PC-3 (cell line): ENCODE measurements at regions not wholly inside any gene's neighbourhood (a gene's known extent, or its start where the extent isn't known, plus 50 kb on each side); places are given as distances from the start of the nearest gene placed in this dataset.

Source experiments
- ATAC-seq: fragments of 200-7000 bp; cut with Tn5 transposase; 2 replicates; pipeline ENCODE4 v1.9.1; 2020; ENCODE audit warnings: mild to moderate bottlenecking, moderate library complexity
- BruUV-seq: library from RNA; stranded (reverse); fragments of 400-500 nt; replicated peaks from 2 replicates; lab custom pipeline; 2021; lab: Mats Ljungman, UMichigan
- CTCF ChIA-PET: fragments of 300-600 bp; sonication (Branson Sonifier 250); formaldehyde crosslinking; loops from one replicate; lab custom pipeline; 2022; ENCODE audit warnings: antibody characterized with exemption; lab: Charles Lee
- POLR2A ChIA-PET: fragments of 300-600 bp; sonication (Branson Sonifier 250); formaldehyde crosslinking; loops from one replicate; lab custom pipeline; 2022; ENCODE audit warnings: antibody characterized with exemption; ENCODE audit not compliant: unreplicated experiment; lab: Charles Lee
- DNase-seq: peaks from one replicate; pipeline ENCODE4 v3.0.0-alpha.2; 2015
- H2AFZ ChIP-seq: fragments of 300-600 bp; sonication (generic); 2 replicates; pipeline ENCODE4 v1.6.0; 2016; ENCODE audit warnings: antibody characterized with exemption, low read length
- H3F3A ChIP-seq: fragments of 300-600 bp; sonication (generic); one replicate; pipeline ENCODE4 v1.6.0; 2017; ENCODE audit warnings: antibody characterized with exemption, low read length, control low read depth, mild to moderate bottlenecking; ENCODE audit not compliant: unreplicated experiment
- H3K27ac ChIP-seq: fragments of 300-600 bp; sonication (generic); 2 replicates; pipeline ENCODE4 v1.5.1; 2016; ENCODE audit warnings: mild to moderate bottlenecking, low read length
- H3K27me3 ChIP-seq: fragments of 300-600 bp; sonication (generic); 2 replicates; pipeline ENCODE4 v1.6.1; 2016; ENCODE audit warnings: low read length, mixed read lengths
- H3K36me3 ChIP-seq: fragments of 300-600 bp; sonication (generic); 2 replicates; pipeline ENCODE4 v1.6.1; 2016; ENCODE audit warnings: low read depth, mixed run types, low read length, mixed read lengths
- H3K4me1 ChIP-seq: fragments of 300-600 bp; sonication (generic); 2 replicates; pipeline ENCODE4 v1.5.1; 2016; ENCODE audit warnings: low read length; ENCODE audit not compliant: insufficient read depth
- H3K4me2 ChIP-seq: fragments of 300-600 bp; sonication (generic); 2 replicates; pipeline ENCODE4 v1.6.0; 2016; ENCODE audit warnings: low read length
- H3K4me3 ChIP-seq: fragments of 300-600 bp; sonication (generic); 2 replicates; pipeline ENCODE4 v1.5.1; 2016; ENCODE audit warnings: mild to moderate bottlenecking, low read length, mixed read lengths
- H3K79me2 ChIP-seq: fragments of 300-600 bp; sonication (generic); 2 replicates; pipeline ENCODE4 v1.6.1; 2017; ENCODE audit warnings: low read length, mixed read lengths
- H3K9ac ChIP-seq: fragments of 300-600 bp; sonication (generic); 2 replicates; pipeline ENCODE4 v1.6.0; 2016; ENCODE audit warnings: mild to moderate bottlenecking, low read length
- H3K9me2 ChIP-seq: fragments of 300-600 bp; sonication (generic); replicated peaks from 2 replicates; pipeline ENCODE4 v1.6.1; 2016; ENCODE audit warnings: mixed run types, low read length, mixed read lengths
- H3K9me3 ChIP-seq: fragments of 300-600 bp; sonication (generic); 2 replicates; pipeline ENCODE4 v1.6.1; 2016; ENCODE audit warnings: low read length, mixed read lengths
- H4K20me1 ChIP-seq: fragments of 300-600 bp; sonication (generic); 2 replicates; pipeline ENCODE4 v1.6.1; 2016; ENCODE audit warnings: low read length, mixed read lengths
- CTCF ChIP-seq: fragments of 300-600 bp; sonication (generic); conservative IDR thresholded peaks from 2 replicates; pipeline ENCODE4 v1.5.1; 2017; ENCODE audit warnings: antibody characterized with exemption, low read depth, mild to moderate bottlenecking, low read length
- EZH2 ChIP-seq: fragments of 300-600 bp; sonication (generic); IDR thresholded peaks from one replicate; pipeline ENCODE4 v1.6.1; 2017; ENCODE audit warnings: antibody characterized with exemption, mild to moderate bottlenecking, low read length; ENCODE audit not compliant: unreplicated experiment
- EZH2phosphoT487 ChIP-seq: fragments of 300-600 bp; sonication (generic); IDR thresholded peaks from 2 replicates; pipeline ENCODE4 v1.6.1; 2018; ENCODE audit warnings: mild to moderate bottlenecking, antibody characterized with exemption, low read length, borderline replicate concordance
- intact Hi-C: fragments of 100-400 bp; cut with micrococcal nuclease; formaldehyde crosslinking; loops from 2 replicates; pipeline ENCODE4 v1.9.0; 2023

DNA sequence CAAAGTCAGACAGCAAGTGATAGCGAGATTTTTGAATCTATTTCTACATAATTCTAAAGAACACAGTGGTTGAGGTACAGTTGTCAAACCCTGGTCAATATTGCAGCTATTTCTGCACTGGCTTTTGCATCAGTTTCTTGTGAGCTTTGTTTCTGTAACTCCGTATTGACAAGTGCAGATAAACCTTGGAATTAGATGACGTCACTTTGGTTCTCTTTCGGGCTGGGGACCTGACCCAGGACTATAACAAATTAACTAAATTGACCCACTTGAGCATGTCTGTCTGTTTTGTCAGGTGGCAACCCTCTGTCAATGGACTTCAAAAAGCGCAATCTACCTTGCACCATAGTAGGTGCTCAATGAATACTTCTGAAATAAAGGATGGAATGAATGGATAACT is 418.4 kb upstream of the SGCD start:
- POLR2A ChIA-PET: no interaction called here
- CTCF ChIA-PET: no interaction called here

DNA sequence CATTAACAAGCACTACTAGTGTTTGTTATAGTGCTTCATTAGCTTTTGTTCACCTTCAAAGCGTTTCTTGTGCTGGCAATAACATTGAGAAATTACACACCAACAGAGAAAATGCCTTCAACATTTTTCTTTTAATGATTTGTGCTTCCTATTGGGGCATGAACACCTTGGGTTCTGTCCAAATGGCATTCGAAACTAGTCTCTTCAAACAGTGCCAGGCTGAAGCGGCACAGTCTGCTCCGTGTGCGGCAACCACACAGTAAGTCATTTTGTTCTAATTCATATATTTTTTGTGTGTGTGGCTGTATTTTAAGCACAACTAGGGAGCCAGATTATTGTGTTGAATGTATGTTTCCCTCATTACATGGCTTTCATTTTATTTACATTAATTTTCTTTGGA is 414.7 kb upstream of the SGCD start:
- no peak for DNase-seq
- no peaks in the 10 kb centered on the region for H3K36me3 ChIP-seq
- H3K9ac ChIP-seq: no peak overlapping the region
- intact Hi-C loops: no loop called here
- no peaks in the 10 kb centered on the region for H3K27me3 ChIP-seq
- H2AFZ ChIP-seq: no peak overlapping the region
- no peaks in the 10 kb centered on the region for H3F3A ChIP-seq
- no peak for ATAC-seq
- H3K4me1 ChIP-seq: no peaks in the 10 kb centered on the region
- no peak overlapping the region for H3K4me3 ChIP-seq
- H3K79me2 ChIP-seq: no peaks in the 10 kb centered on the region
- no peak overlapping the region for H3K4me2 ChIP-seq
- no peaks in the 10 kb centered on the region for H3K9me3 ChIP-seq
- no peak overlapping the region for H3K27ac ChIP-seq
- H3K9me2 ChIP-seq: no peaks in the 10 kb centered on the region
- no TSS peak for BruUV-seq
- no peaks in the 10 kb centered on the region for H4K20me1 ChIP-seq
- TF ChIP-seq EZH2phosphoT487 (no peak), CTCF (no peak), EZH2 (no peak)
- POLR2A ChIA-PET: no interaction called here
- CTCF ChIA-PET: no interaction called here

More for the DNA sequence above, 418.4 kb upstream of the SGCD start:
- Histone ChIP-seq H4K20me1 (no peaks in the 10 kb centered on the region), H3K4me3 (no peak overlapping the region), H3K27me3 (no peaks in the 10 kb centered on the region), H3F3A (no peaks in the 10 kb centered on the region), H3K9me2 (no peaks in the 10 kb centered on the region), H3K9me3 (no peaks in the 10 kb centered on the region), H3K27ac (no peak overlapping the region), H3K4me2 (no peak overlapping the region), H3K9ac (no peak overlapping the region), H2AFZ (no peak overlapping the region), H3K4me1 (no peaks in the 10 kb centered on the region), H3K36me3 (no peaks in the 10 kb centered on the region), H3K79me2 (no peaks in the 10 kb centered on the region)
- no peak for DNase-seq
- BruUV-seq: no TSS peak
- intact Hi-C loops: no loop called here
- no peak for ATAC-seq
- TF ChIP-seq EZH2 (no peak), EZH2phosphoT487 (no peak), CTCF (no peak)

DNA sequence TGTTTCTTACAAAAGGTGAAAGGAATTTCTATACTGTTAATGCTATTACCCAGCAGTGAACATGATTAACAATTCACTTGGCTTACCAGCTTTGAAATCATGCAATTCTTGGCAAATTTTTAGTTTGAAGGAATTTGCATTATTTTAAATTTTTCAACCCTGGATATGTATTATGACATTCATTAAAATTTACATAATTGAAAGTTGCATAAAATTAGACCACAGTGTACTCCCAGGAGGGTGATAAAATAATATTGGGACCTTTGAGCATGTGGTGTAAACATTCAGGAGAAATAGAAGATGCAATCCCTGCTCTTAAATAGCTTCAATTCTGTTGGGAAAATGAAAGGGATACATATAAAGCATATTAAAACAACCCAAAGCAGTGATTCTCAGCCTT is 412.2 kb upstream of the SGCD start:
- no peaks in the 10 kb centered on the region for H3K9me2 ChIP-seq
- H2AFZ ChIP-seq: no peak overlapping the region
- no TSS peak for BruUV-seq
- no peak overlapping the region for H3K4me3 ChIP-seq
- no peaks in the 10 kb centered on the region for H4K20me1 ChIP-seq
- no peaks in the 10 kb centered on the region for H3K79me2 ChIP-seq
- H3K27ac ChIP-seq: no peak overlapping the region
- no peaks in the 10 kb centered on the region for H3F3A ChIP-seq
- ATAC-seq (no peak), DNase-seq (no peak)
- intact Hi-C loops: no loop called here
- no peaks in the 10 kb centered on the region for H3K27me3 ChIP-seq
- H3K36me3 ChIP-seq: no peaks in the 10 kb centered on the region
- no peak overlapping the region for H3K9ac ChIP-seq
- no peak for TF ChIP-seq EZH2
- TF ChIP-seq CTCF: no peak
- no peak for TF ChIP-seq EZH2phosphoT487
- H3K4me2 ChIP-seq: no peak overlapping the region
- no peaks in the 10 kb centered on the region for H3K4me1 ChIP-seq
- ChIA-PET CTCF (no interaction called here), POLR2A (no interaction called here)
- H3K9me3 ChIP-seq: no peaks in the 10 kb centered on the region
